ENCODE measurements at regions not wholly inside any gene's neighbourhood (a gene's known extent, or its start where the extent isn't known, plus 50 kb on each side); places are given as distances from the start of the nearest gene placed in this dataset.

DNA sequence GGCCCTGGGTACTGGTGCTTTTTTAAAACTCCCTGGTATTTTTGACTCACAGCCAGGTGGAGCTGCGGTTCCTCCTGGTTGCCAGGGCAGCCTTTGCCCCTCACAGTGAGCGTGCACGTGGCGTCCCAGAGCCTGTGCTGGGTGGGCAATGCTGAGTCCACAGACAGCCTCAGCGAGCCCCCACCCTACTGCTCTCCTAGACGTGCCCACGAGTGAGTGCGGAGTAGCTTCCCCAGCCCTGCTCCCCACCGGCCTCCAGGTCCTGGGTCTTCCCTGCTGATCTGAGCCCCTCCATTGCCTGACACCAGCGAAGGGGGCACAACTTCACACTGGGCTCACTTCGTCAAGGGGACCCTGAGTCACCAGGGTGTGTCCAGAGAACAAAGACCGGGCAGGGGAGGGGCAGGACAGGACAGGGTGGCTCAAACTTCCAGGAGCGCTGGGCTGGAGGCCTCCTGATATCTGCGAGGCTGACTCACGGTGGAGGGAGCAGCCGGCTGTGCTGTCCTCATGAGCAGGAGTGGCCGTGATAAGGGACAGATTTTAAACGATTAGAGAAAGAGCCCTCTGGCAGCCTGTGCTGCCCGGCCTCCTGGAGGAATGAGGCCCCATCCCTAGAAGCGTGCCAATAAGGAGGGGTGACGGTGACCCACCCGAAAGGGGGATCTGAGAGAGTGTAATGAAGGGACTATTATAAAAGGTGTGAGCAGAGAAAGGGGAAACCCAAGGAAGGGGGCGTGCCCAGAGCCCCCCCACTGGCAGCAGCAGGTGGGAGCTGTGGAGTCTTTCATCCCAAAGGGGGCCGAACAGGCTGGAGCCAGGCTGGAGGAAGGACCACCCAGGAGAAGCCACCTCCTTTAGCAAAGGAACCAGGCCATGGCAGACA, 129.3 kb upstream of the FGF3 start:
- ChIA-PET POLR2A (no interaction called here), CTCF (no interaction called here)
- Mint-ChIP-seq H3K27ac (no peak overlapping the region), H3K36me3 (ENCODE audit: low read depth) (no peaks in the 10 kb centered on the region), H3K9me3 (no peaks in the 10 kb centered on the region), H3K27me3 (peaks cover 21% of the 10 kb centered on the region), H3K4me3 (no peak overlapping the region), H3K4me1 (ENCODE audit: low read depth) (no peaks in the 10 kb centered on the region)
- Histone ChIP-seq H3K27me3 (ENCODE audit: control insufficient read depth in 1 of 2, insufficient read depth in 2 of 2, low read length in 2 of 2) (peaks cover 7 to 14% of the 10 kb centered on the region in 2 experiments), H3K36me3 (ENCODE audit: insufficient read depth, low read length) (no peaks in the 10 kb centered on the region), H3K9me3 (ENCODE audit: control insufficient read depth in 1 of 2, insufficient read depth in 1 of 2, low read length in 2 of 2) (peaks cover 0 to 23% of the 10 kb centered on the region in 2 experiments), H3K27ac (ENCODE audit: low read depth in 1 of 2, low read length in 2 of 2) (no peak overlapping the region), H3K4me1 (ENCODE audit: insufficient read depth, low read length) (no peaks in the 10 kb centered on the region), H3K4me3 (ENCODE audit: low read length) (no peak overlapping the region)
- intact Hi-C loops (cut with DNase I, micrococcal nuclease): loop anchor here in 1 of 2 experiments (10.0 kb wide), 1 partner anchor 126 kb away; the partner anchor contains the start of gene ANO1
- TF ChIP-seq, protein P1, sequence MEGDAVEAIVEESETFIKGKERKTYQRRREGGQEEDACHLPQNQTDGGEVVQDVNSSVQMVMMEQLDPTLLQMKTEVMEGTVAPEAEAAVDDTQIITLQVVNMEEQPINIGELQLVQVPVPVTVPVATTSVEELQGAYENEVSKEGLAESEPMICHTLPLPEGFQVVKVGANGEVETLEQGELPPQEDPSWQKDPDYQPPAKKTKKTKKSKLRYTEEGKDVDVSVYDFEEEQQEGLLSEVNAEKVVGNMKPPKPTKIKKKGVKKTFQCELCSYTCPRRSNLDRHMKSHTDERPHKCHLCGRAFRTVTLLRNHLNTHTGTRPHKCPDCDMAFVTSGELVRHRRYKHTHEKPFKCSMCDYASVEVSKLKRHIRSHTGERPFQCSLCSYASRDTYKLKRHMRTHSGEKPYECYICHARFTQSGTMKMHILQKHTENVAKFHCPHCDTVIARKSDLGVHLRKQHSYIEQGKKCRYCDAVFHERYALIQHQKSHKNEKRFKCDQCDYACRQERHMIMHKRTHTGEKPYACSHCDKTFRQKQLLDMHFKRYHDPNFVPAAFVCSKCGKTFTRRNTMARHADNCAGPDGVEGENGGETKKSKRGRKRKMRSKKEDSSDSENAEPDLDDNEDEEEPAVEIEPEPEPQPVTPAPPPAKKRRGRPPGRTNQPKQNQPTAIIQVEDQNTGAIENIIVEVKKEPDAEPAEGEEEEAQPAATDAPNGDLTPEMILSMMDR (IDR thresholded peaks at IDR 0.05): no peak
- no peak for DNase-seq
- no peak for ATAC-seq (ENCODE audit: poor library complexity)

GRCh38 chr11:69949327-69949726, 128.8 kb upstream of the ANO1 start:
- TF ChIP-seq, protein P1 (IDR thresholded peaks at IDR 0.05): no peak
- Histone ChIP-seq H3K36me3 (ENCODE audit: insufficient read depth, low read length) (no peaks in the 10 kb centered on the region), H3K27me3 (ENCODE audit: control insufficient read depth in 1 of 2, insufficient read depth in 2 of 2, low read length in 2 of 2) (peaks cover 7 to 8% of the 10 kb centered on the region in 2 experiments), H3K4me1 (ENCODE audit: insufficient read depth, low read length) (no peaks in the 10 kb centered on the region), H3K27ac (ENCODE audit: low read depth in 1 of 2, low read length in 2 of 2) (no peak overlapping the region), H3K4me3 (ENCODE audit: low read length) (no peak overlapping the region), H3K9me3 (ENCODE audit: control insufficient read depth in 1 of 2, insufficient read depth in 1 of 2, low read length in 2 of 2) (peaks cover 0 to 21% of the 10 kb centered on the region in 2 experiments)
- intact Hi-C loops (cut with DNase I, micrococcal nuclease): loop anchor here in 1 of 2 experiments (10.0 kb wide), 1 partner anchor 125 kb away; the partner anchor contains the start of gene ANO1
- DNase-seq: no peak
- ChIA-PET CTCF (no interaction called here), POLR2A (no interaction called here)
- Mint-ChIP-seq H3K9me3 (no peaks in the 10 kb centered on the region), H3K4me1 (ENCODE audit: low read depth) (no peaks in the 10 kb centered on the region), H3K36me3 (ENCODE audit: low read depth) (no peaks in the 10 kb centered on the region), H3K27ac (no peak overlapping the region), H3K4me3 (no peak overlapping the region), H3K27me3 (peaks cover 17% of the 10 kb centered on the region)
- ATAC-seq (ENCODE audit: poor library complexity): no peak

DNA sequence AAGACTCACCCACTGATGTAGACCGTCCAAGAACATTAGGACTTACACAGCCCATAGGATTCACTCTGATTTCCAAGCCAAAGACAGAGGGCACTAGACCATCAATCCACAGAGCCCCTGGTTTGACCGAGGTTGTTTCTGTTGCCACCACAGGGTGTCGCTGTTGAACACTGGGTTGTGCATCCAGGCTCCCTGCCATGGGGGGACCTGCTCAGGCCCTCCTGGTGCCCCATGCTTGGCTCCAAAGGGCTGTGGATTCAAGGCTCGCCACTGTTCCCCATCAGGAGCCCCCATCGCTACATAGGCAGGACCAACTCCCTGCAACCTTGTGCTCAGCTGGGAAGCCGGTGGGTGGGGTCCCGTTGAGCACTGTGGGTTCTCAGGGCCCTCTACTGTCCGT, 128.0 kb upstream of the ANO1 start:
- Mint-ChIP-seq H3K27me3 (peaks cover 17% of the 10 kb centered on the region), H3K4me3 (no peak overlapping the region), H3K9me3 (no peaks in the 10 kb centered on the region), H3K27ac (no peak overlapping the region), H3K4me1 (ENCODE audit: low read depth) (no peaks in the 10 kb centered on the region), H3K36me3 (ENCODE audit: low read depth) (no peaks in the 10 kb centered on the region)
- ChIA-PET POLR2A (no interaction called here), CTCF (no interaction called here)
- Histone ChIP-seq H3K4me3 (ENCODE audit: low read length) (no peak overlapping the region), H3K27ac (ENCODE audit: low read depth in 1 of 2, low read length in 2 of 2) (no peak overlapping the region), H3K27me3 (ENCODE audit: control insufficient read depth in 1 of 2, insufficient read depth in 2 of 2, low read length in 2 of 2) (peaks cover 7% of the 10 kb centered on the region in 2 experiments), H3K4me1 (ENCODE audit: insufficient read depth, low read length) (no peaks in the 10 kb centered on the region), H3K9me3 (ENCODE audit: control insufficient read depth in 1 of 2, insufficient read depth in 1 of 2, low read length in 2 of 2) (peaks cover 0 to 18% of the 10 kb centered on the region in 2 experiments), H3K36me3 (ENCODE audit: insufficient read depth, low read length) (no peaks in the 10 kb centered on the region)
- TF ChIP-seq, protein P1 (IDR thresholded peaks at IDR 0.05): no peak
- no peak for ATAC-seq (ENCODE audit: poor library complexity)
- DNase-seq: peak in 2 of 14 experiments; percentile 24 to 26
- intact Hi-C loops (cut with DNase I, micrococcal nuclease): no loop called here

All from CD4-positive, alpha-beta T cell (primary cell).